Astrocyte (in vitro differentiated cells and primary cell): ENCODE measurements at regions not wholly inside any gene's neighbourhood (a gene's known extent, or its start where the extent isn't known, plus 50 kb on each side); places are given as distances from the start of the nearest gene placed in this dataset.

ENCODE experiments used
- DNase-seq: peaks from one replicate; pipeline ENCODE4 v3.0.0-alpha.2; 2010; ENCODE audit warnings: low read depth
- FAIRE-seq: peaks from 2 replicates; lab custom pipeline; 2011; peaks lifted over from hg19 to GRCh38; lab: Jason Lieb, UNC
- H2AFZ ChIP-seq: 2 replicates; pipeline ENCODE4 v1.6.0; 2012; ENCODE audit warnings: low read depth, low read length, inconsistent platforms
- H3K27ac ChIP-seq: 2 replicates; pipeline ENCODE4 v1.5.1; 2011; ENCODE audit warnings: low read depth, low read length, inconsistent platforms
- H3K27me3 ChIP-seq: 2 replicates; pipeline ENCODE4 v1.6.0; 2011; ENCODE audit warnings: low read length, inconsistent platforms; ENCODE audit not compliant: insufficient read depth
- H3K36me3 ChIP-seq: 2 replicates; pipeline ENCODE4 v1.5.1; 2011; ENCODE audit warnings: low read length, inconsistent platforms; ENCODE audit not compliant: insufficient read depth
- H3K4me1 ChIP-seq: 2 replicates; pipeline ENCODE4 v1.5.1; 2011; ENCODE audit warnings: low read length, inconsistent platforms; ENCODE audit not compliant: insufficient read depth
- H3K4me2 ChIP-seq: 2 replicates; pipeline ENCODE4 v1.6.0; 2012; ENCODE audit warnings: low read length, inconsistent platforms
- H3K4me3 ChIP-seq: 2 replicates; pipeline ENCODE4 v1.5.1; 2011; ENCODE audit warnings: low read depth, mild to moderate bottlenecking, low read length, inconsistent platforms; ENCODE audit not compliant: insufficient read depth
- H3K79me2 ChIP-seq: 2 replicates; pipeline ENCODE4 v1.6.0; 2012; ENCODE audit warnings: mild to moderate bottlenecking, low read length, inconsistent platforms; ENCODE audit not compliant: insufficient read depth
- H3K9ac ChIP-seq: 2 replicates; pipeline ENCODE4 v1.6.0; 2012; ENCODE audit warnings: mild to moderate bottlenecking, low read length, inconsistent platforms
- H3K9me3 ChIP-seq: 2 replicates; pipeline ENCODE4 v1.5.1; 2012; ENCODE audit warnings: low read depth, mild to moderate bottlenecking, low read length, inconsistent platforms; ENCODE audit not compliant: insufficient read depth
- H4K20me1 ChIP-seq: 2 replicates; pipeline ENCODE4 v1.6.0; 2012; ENCODE audit warnings: low read length, inconsistent platforms; ENCODE audit not compliant: insufficient read depth
- H3K27ac Mint-ChIP-seq: one replicate; pipeline ENCODE4 v1.8.0; 2021; ENCODE audit warnings: mild to moderate bottlenecking, mixed read lengths; ENCODE audit not compliant: unreplicated experiment
- H3K27me3 Mint-ChIP-seq: one replicate; pipeline ENCODE4 v1.8.0; 2021; ENCODE audit warnings: low read depth, mixed read lengths; ENCODE audit not compliant: unreplicated experiment
- H3K36me3 Mint-ChIP-seq: one replicate; pipeline ENCODE4 v1.8.0; 2021; ENCODE audit warnings: low read depth, mixed read lengths; ENCODE audit not compliant: unreplicated experiment
- H3K4me1 Mint-ChIP-seq: one replicate; pipeline ENCODE4 v1.8.0; 2021; ENCODE audit warnings: low read depth, mixed read lengths; ENCODE audit not compliant: unreplicated experiment
- H3K4me3 Mint-ChIP-seq: one replicate; pipeline ENCODE4 v1.8.0; 2021; ENCODE audit warnings: mild to moderate bottlenecking, moderate library complexity, mixed read lengths; ENCODE audit not compliant: unreplicated experiment
- H3K9me3 Mint-ChIP-seq: one replicate; pipeline ENCODE4 v1.8.0; 2021; ENCODE audit warnings: mild to moderate bottlenecking, mixed read lengths; ENCODE audit not compliant: unreplicated experiment
- CTCF ChIP-seq: IDR thresholded peaks from 2 replicates; pipeline ENCODE4 v1.5.1; 2011; ENCODE audit warnings: low read depth, mild to moderate bottlenecking, inconsistent platforms, low read length, moderate library complexity; ENCODE audit not compliant: insufficient read depth
- EZH2 ChIP-seq: IDR thresholded peaks from 2 replicates; pipeline ENCODE4 v1.6.1; 2012; ENCODE audit warnings: mild to moderate bottlenecking, low read length, inconsistent platforms; ENCODE audit not compliant: insufficient read depth

- no peaks in the 10 kb centered on the region for H4K20me1 ChIP-seq
- no peak overlapping the region for H2AFZ ChIP-seq
- peaks cover 10% of the 10 kb centered on the region for H3K4me1 Mint-ChIP-seq
- FAIRE-seq: no peak
- H3K4me3 Mint-ChIP-seq: no peak overlapping the region
- no peak for TF ChIP-seq EZH2
- no peak for TF ChIP-seq CTCF
- H3K4me3 ChIP-seq: no peak overlapping the region
- H3K4me1 ChIP-seq: no peaks in the 10 kb centered on the region
- peak overlapping the region; percentile 92 for H3K27ac Mint-ChIP-seq
- H3K79me2 ChIP-seq: no peaks in the 10 kb centered on the region
- H3K27me3 ChIP-seq: no peaks in the 10 kb centered on the region
- H3K36me3 Mint-ChIP-seq: no peaks in the 10 kb centered on the region
- H3K9me3 Mint-ChIP-seq: peaks cover 6% of the 10 kb centered on the region
- no peak overlapping the region for H3K4me2 ChIP-seq
- H3K27ac ChIP-seq: peak overlapping the region; percentile 42
- H3K27me3 Mint-ChIP-seq: no peaks in the 10 kb centered on the region
- H3K9me3 ChIP-seq: no peaks in the 10 kb centered on the region
- H3K36me3 ChIP-seq: no peaks in the 10 kb centered on the region
- peak; percentile 19 for DNase-seq
- H3K9ac ChIP-seq: no peak overlapping the region
Measured at GRCh38 chr1:242764161-242764560, 239.7 kb upstream of the PLD5 start.

- H3K4me1 Mint-ChIP-seq: peaks cover 7% of the 10 kb centered on the region
- H3K9me3 ChIP-seq: no peaks in the 10 kb centered on the region
- no peak for TF ChIP-seq EZH2
- no peak overlapping the region for H3K4me2 ChIP-seq
- H3K4me3 ChIP-seq: no peak overlapping the region
- no peak overlapping the region for H3K9ac ChIP-seq
- no peaks in the 10 kb centered on the region for H3K36me3 ChIP-seq
- no peak overlapping the region for H2AFZ ChIP-seq
- no peaks in the 10 kb centered on the region for H3K4me1 ChIP-seq
- no peak overlapping the region for H3K4me3 Mint-ChIP-seq
- no peak overlapping the region for H3K27ac ChIP-seq
- FAIRE-seq: no peak
- H3K36me3 Mint-ChIP-seq: peaks cover 6% of the 10 kb centered on the region
- no peak overlapping the region for H3K27ac Mint-ChIP-seq
- no peaks in the 10 kb centered on the region for H3K27me3 ChIP-seq
- no peaks in the 10 kb centered on the region for H4K20me1 ChIP-seq
- peaks cover 11% of the 10 kb centered on the region for H3K9me3 Mint-ChIP-seq
- no peaks in the 10 kb centered on the region for H3K27me3 Mint-ChIP-seq
- no peak for DNase-seq
- no peaks in the 10 kb centered on the region for H3K79me2 ChIP-seq
Measured at GRCh38 chr1:242761556-242761955, 237.1 kb upstream of the PLD5 start.

- no peak overlapping the region for H3K9ac ChIP-seq
- no peak for FAIRE-seq
- Mint-ChIP-seq H3K4me1 (no peaks in the 10 kb centered on the region), H3K36me3 (peaks cover 6% of the 10 kb centered on the region), H3K27me3 (no peaks in the 10 kb centered on the region), H3K4me3 (no peak overlapping the region), H3K27ac (no peak overlapping the region), H3K9me3 (peaks cover 4% of the 10 kb centered on the region)
- no peaks in the 10 kb centered on the region for H3K9me3 ChIP-seq
- H3K79me2 ChIP-seq: no peaks in the 10 kb centered on the region
- H3K27me3 ChIP-seq: no peaks in the 10 kb centered on the region
- H2AFZ ChIP-seq: no peak overlapping the region
- no peaks in the 10 kb centered on the region for H4K20me1 ChIP-seq
- H3K4me3 ChIP-seq: no peak overlapping the region
- H3K36me3 ChIP-seq: no peaks in the 10 kb centered on the region
- H3K27ac ChIP-seq: no peak overlapping the region
- TF ChIP-seq EZH2 (no peak), CTCF (no peak)
- no peak for DNase-seq
- no peaks in the 10 kb centered on the region for H3K4me1 ChIP-seq
- H3K4me2 ChIP-seq: no peak overlapping the region
Measured at GRCh38 chr1:242754926-242755325, 230.4 kb upstream of the PLD5 start.
